GM23338 (cell line): ENCODE measurements at regions not wholly inside any gene's neighbourhood (a gene's known extent, or its start where the extent isn't known, plus 50 kb on each side); places are given as distances from the start of the nearest gene placed in this dataset.

ENCODE experiments used
- ATAC-seq: fragments of 200-7000 bp; cut with Tn5 transposase; 3 replicates; pipeline ENCODE4 v1.9.1; 2020
- DNase-seq: peaks from one replicate; pipeline ENCODE4 v3.0.0-alpha.2; 2015; ENCODE audit warnings: low spot score
- H2AFZ ChIP-seq: fragments of 200-600 bp; sonication (generic); 2 replicates; pipeline ENCODE4 v1.8.0; 2016; ENCODE audit warnings: antibody characterized with exemption, mild to moderate bottlenecking, moderate library complexity
- H3F3A ChIP-seq: fragments of 200-600 bp; sonication (generic); replicated peaks from 2 replicates; pipeline ENCODE4 v1.8.0; 2017; ENCODE audit warnings: antibody characterized with exemption, mixed run types, low read depth
- H3K27ac ChIP-seq: fragments of 200-600 bp; sonication (generic); 2 replicates; pipeline ENCODE4 v1.6.1; 2016; ENCODE audit warnings: low read depth
- H3K27me3 ChIP-seq: fragments of 200-600 bp; sonication (generic); 2 replicates; pipeline ENCODE4 v1.8.0; 2016; ENCODE audit warnings: mild to moderate bottlenecking, mixed run types, moderate library complexity; ENCODE audit not compliant: insufficient read depth
- H3K36me3 ChIP-seq: fragments of 200-600 bp; sonication (generic); 2 replicates; pipeline ENCODE4 v1.8.0; 2016; ENCODE audit warnings: mild to moderate bottlenecking; ENCODE audit not compliant: insufficient read depth
- H3K4me1 ChIP-seq: fragments of 200-600 bp; sonication (generic); 2 replicates; pipeline ENCODE4 v1.8.0; 2016; ENCODE audit warnings: mild to moderate bottlenecking, moderate library complexity; ENCODE audit not compliant: insufficient read depth
- H3K4me2 ChIP-seq: fragments of 200-600 bp; sonication (generic); 2 replicates; pipeline ENCODE4 v1.7.1; 2017; ENCODE audit warnings: mixed run types
- H3K4me3 ChIP-seq: fragments of 200-600 bp; sonication (generic); 2 replicates; pipeline ENCODE4 v1.6.1; 2016; ENCODE audit warnings: mixed run types
- H3K79me2 ChIP-seq: fragments of 200-600 bp; sonication (generic); replicated peaks from 2 replicates; pipeline ENCODE4 v1.8.0; 2017; ENCODE audit warnings: mild to moderate bottlenecking; ENCODE audit not compliant: insufficient read depth
- H3K9me2 ChIP-seq: fragments of 200-600 bp; sonication (generic); 2 replicates; pipeline ENCODE4 v1.8.0; 2017; ENCODE audit not compliant: insufficient read depth
- H4K20me1 ChIP-seq: fragments of 200-600 bp; sonication (generic); replicated peaks from 2 replicates; pipeline ENCODE4 v1.8.0; 2017; ENCODE audit warnings: mild to moderate bottlenecking; ENCODE audit not compliant: insufficient read depth
- H3K27ac Mint-ChIP-seq: 2 replicates; pipeline ENCODE4 v1.8.0; 2020; ENCODE audit warnings: inconsistent platforms, mild to moderate bottlenecking, moderate library complexity, mixed read lengths
- H3K27me3 Mint-ChIP-seq: 3 replicates; pipeline ENCODE4 v1.8.0; 2022; ENCODE audit warnings: low read depth, mild to moderate bottlenecking, moderate library complexity, mixed read lengths, inconsistent platforms; ENCODE audit not compliant: insufficient read depth, poor library complexity
- H3K36me3 Mint-ChIP-seq: 3 replicates; pipeline ENCODE4 v1.8.0; 2021; ENCODE audit warnings: low read depth, mild to moderate bottlenecking, inconsistent platforms, moderate library complexity, mixed read lengths
- H3K4me1 Mint-ChIP-seq: 3 replicates; pipeline ENCODE4 v1.8.0; 2020; ENCODE audit warnings: mild to moderate bottlenecking, inconsistent platforms, mixed read lengths
- H3K4me3 Mint-ChIP-seq: 3 replicates; pipeline ENCODE4 v1.8.0; 2021; ENCODE audit warnings: moderate library complexity, mild to moderate bottlenecking, inconsistent platforms, mixed read lengths
- H3K9me3 Mint-ChIP-seq: 3 replicates; pipeline ENCODE4 v1.8.0; 2020; ENCODE audit warnings: moderate library complexity, mild to moderate bottlenecking, inconsistent platforms, mixed read lengths
- CREB1 ChIP-seq: fragments of 250-450 bp; sonication (Bioruptor Pico); IDR thresholded peaks from 2 replicates; pipeline ENCODE4 v1.5.0; 2020; ENCODE audit warnings: low read depth, mild to moderate bottlenecking, moderate library complexity
- EZH2 ChIP-seq: fragments of 200-600 bp; sonication (generic); IDR thresholded peaks from one replicate; pipeline ENCODE4 v1.8.0; 2017; ENCODE audit warnings: antibody characterized with exemption, mild to moderate bottlenecking, low read depth; ENCODE audit not compliant: unreplicated experiment
- JUNB ChIP-seq: IDR thresholded peaks from one replicate; pipeline ENCODE4 v1.6.1; 2016; ENCODE audit warnings: antibody characterized with exemption; ENCODE audit not compliant: unreplicated experiment
- NANOG ChIP-seq: IDR thresholded peaks from 2 replicates; pipeline ENCODE4 v1.6.1; 2016; ENCODE audit warnings: antibody characterized with exemption, borderline replicate concordance
- POLR2AphosphoS5 ChIP-seq: IDR thresholded peaks from 2 replicates; pipeline ENCODE4 v1.6.1; 2016; ENCODE audit warnings: antibody characterized with exemption, low read depth
- STAT1 ChIP-seq: IDR thresholded peaks from one replicate; pipeline ENCODE4 v1.6.1; 2016; ENCODE audit warnings: antibody characterized with exemption; ENCODE audit not compliant: unreplicated experiment
- ZNF114 ChIP-seq: fragments of 250-450 bp; sonication (Bioruptor Pico); IDR thresholded peaks from 2 replicates; pipeline ENCODE4 v1.5.0; 2020; ENCODE audit warnings: mild to moderate bottlenecking, moderate library complexity
- ZNF331 ChIP-seq: fragments of 250-450 bp; sonication (Bioruptor Pico); IDR thresholded peaks from 2 replicates; pipeline ENCODE4 v1.5.0; 2020; ENCODE audit warnings: low read depth, mild to moderate bottlenecking, moderate library complexity
- TF ChIP-seq, protein P1 (sequence below), 2 experiments: fragments of 200-600 bp in 1 of 2; sonication (generic) in 1 of 2; conservative IDR thresholded peaks; 2 replicates each; pipeline versions ENCODE4 v1.5.1 to v1.6.1; 2016 to 2017; ENCODE audit warnings: antibody characterized with exemption in 2 of 2, low read depth in 2 of 2, mild to moderate bottlenecking in 2 of 2, moderate library complexity in 1 of 2
- TF ChIP-seq, protein P2 (sequence below): IDR thresholded peaks from 2 replicates; pipeline ENCODE4 v1.6.1; 2016; ENCODE audit warnings: antibody characterized with exemption
- TF ChIP-seq, protein P3 (sequence below): fragments of 250-450 bp; sonication (Bioruptor Pico); IDR thresholded peaks from 2 replicates; pipeline ENCODE4 v1.5.0; 2020; ENCODE audit warnings: mild to moderate bottlenecking, moderate library complexity

DNA sequence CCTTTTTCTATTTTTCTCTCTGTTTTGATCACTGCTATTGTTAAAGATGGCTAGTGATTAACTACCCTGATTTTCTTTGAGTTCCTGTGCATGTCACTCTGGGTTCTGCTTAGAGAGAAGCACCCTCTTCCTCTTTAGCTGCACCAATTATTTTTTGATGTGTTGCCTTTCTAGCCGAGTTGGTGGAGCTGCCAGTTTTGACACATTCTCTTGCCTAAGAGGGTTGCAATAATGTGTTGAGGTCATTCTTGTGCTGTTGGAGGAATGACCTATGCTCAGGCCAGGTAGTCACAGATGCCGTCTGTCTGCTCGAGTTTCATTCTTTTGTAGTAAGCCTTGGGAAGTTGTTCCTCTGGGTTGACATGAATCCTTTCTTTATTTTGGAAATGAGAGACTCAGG is 84.6 kb upstream of the DPH6 start:
- Histone ChIP-seq H3K27me3 (no peaks in the 10 kb centered on the region), H3K9me2 (no peaks in the 10 kb centered on the region), H3K36me3 (no peaks in the 10 kb centered on the region), H3K27ac (no peak overlapping the region), H3K4me3 (no peak overlapping the region), H3F3A (no peaks in the 10 kb centered on the region), H3K4me2 (no peak overlapping the region), H3K4me1 (peaks cover 23% of the 10 kb centered on the region), H4K20me1 (no peaks in the 10 kb centered on the region), H3K79me2 (no peaks in the 10 kb centered on the region), H2AFZ (peak overlapping the region; percentile 83)
- Mint-ChIP-seq H3K4me3 (no peak overlapping the region), H3K27me3 (peaks cover 4% of the 10 kb centered on the region), H3K27ac (peak overlapping the region; percentile 3; the same call in 1 of the 2 replicates), H3K4me1 (peaks cover 29% of the 10 kb centered on the region), H3K9me3 (no peaks in the 10 kb centered on the region; the same call in 2 of the 3 replicates), H3K36me3 (no peaks in the 10 kb centered on the region)
- ATAC-seq (peak; percentile 32), DNase-seq (no peak)
- no peak for TF ChIP-seq ZNF114 (CRISPR knock-in tag)
- TF ChIP-seq CREB1 (CRISPR knock-in tag) = no peak
- TF ChIP-seq POLR2AphosphoS5 = no peak
- TF ChIP-seq, protein P1, sequence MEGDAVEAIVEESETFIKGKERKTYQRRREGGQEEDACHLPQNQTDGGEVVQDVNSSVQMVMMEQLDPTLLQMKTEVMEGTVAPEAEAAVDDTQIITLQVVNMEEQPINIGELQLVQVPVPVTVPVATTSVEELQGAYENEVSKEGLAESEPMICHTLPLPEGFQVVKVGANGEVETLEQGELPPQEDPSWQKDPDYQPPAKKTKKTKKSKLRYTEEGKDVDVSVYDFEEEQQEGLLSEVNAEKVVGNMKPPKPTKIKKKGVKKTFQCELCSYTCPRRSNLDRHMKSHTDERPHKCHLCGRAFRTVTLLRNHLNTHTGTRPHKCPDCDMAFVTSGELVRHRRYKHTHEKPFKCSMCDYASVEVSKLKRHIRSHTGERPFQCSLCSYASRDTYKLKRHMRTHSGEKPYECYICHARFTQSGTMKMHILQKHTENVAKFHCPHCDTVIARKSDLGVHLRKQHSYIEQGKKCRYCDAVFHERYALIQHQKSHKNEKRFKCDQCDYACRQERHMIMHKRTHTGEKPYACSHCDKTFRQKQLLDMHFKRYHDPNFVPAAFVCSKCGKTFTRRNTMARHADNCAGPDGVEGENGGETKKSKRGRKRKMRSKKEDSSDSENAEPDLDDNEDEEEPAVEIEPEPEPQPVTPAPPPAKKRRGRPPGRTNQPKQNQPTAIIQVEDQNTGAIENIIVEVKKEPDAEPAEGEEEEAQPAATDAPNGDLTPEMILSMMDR (conservative IDR thresholded peaks at IDR 0.05; ENCODE audit: low read depth in 2 of 2) = no peak

DNA sequence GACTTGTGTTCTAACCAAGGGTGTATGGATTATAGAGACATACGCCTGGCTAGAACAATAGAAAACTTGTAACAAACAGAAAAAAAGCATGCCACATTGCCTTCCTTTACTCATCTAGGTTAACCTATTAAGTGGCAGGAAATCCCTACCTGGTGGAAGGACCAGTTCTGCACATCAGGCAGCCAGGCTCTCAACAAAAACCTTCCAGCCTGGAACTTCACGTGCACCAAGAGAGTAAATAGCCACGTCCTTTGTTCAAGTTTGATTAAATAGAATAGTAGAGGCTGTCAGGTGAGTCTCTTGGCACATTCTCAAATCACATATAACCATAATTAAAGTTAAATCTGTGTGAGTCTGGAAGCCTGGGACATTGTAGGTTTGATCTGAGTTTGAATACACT is 85.0 kb upstream of the DPH6 start:
- H3K4me3 Mint-ChIP-seq = no peak overlapping the region
- Histone ChIP-seq H3K4me3 (no peak overlapping the region), H3K36me3 (no peaks in the 10 kb centered on the region), H2AFZ (peak overlapping the region; percentile 83), H3K79me2 (no peaks in the 10 kb centered on the region), H3K9me2 (no peaks in the 10 kb centered on the region), H3K4me1 (peaks cover 21% of the 10 kb centered on the region), H3K27me3 (no peaks in the 10 kb centered on the region), H3F3A (no peaks in the 10 kb centered on the region), H3K27ac (no peak overlapping the region), H3K4me2 (no peak overlapping the region), H4K20me1 (no peaks in the 10 kb centered on the region)
- H3K4me1 Mint-ChIP-seq = peaks cover 26% of the 10 kb centered on the region
- peaks cover 4% of the 10 kb centered on the region for H3K27me3 Mint-ChIP-seq
- no peaks in the 10 kb centered on the region; the same call in 2 of the 3 replicates for H3K9me3 Mint-ChIP-seq
- H3K27ac Mint-ChIP-seq = 0 out of 2 replicates have a peak overlapping the region, but pooled peaks have one; percentile 3
- DNase-seq = peak; percentile 13
- no peaks in the 10 kb centered on the region for H3K36me3 Mint-ChIP-seq
- no peak for ATAC-seq
- TF ChIP-seq EZH2 (no peak), JUNB (no peak), ZNF331 (CRISPR knock-in tag) (no peak), STAT1 (no peak), ZNF114 (CRISPR knock-in tag) (no peak), NANOG (no peak), CREB1 (CRISPR knock-in tag) (no peak)
- TF ChIP-seq, protein P1 (conservative IDR thresholded peaks at IDR 0.05; ENCODE audit: low read depth in 2 of 2) = no peak
- TF ChIP-seq, protein P2, sequence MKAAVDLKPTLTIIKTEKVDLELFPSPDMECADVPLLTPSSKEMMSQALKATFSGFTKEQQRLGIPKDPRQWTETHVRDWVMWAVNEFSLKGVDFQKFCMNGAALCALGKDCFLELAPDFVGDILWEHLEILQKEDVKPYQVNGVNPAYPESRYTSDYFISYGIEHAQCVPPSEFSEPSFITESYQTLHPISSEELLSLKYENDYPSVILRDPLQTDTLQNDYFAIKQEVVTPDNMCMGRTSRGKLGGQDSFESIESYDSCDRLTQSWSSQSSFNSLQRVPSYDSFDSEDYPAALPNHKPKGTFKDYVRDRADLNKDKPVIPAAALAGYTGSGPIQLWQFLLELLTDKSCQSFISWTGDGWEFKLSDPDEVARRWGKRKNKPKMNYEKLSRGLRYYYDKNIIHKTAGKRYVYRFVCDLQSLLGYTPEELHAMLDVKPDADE = no peak
- TF ChIP-seq, protein P3, sequence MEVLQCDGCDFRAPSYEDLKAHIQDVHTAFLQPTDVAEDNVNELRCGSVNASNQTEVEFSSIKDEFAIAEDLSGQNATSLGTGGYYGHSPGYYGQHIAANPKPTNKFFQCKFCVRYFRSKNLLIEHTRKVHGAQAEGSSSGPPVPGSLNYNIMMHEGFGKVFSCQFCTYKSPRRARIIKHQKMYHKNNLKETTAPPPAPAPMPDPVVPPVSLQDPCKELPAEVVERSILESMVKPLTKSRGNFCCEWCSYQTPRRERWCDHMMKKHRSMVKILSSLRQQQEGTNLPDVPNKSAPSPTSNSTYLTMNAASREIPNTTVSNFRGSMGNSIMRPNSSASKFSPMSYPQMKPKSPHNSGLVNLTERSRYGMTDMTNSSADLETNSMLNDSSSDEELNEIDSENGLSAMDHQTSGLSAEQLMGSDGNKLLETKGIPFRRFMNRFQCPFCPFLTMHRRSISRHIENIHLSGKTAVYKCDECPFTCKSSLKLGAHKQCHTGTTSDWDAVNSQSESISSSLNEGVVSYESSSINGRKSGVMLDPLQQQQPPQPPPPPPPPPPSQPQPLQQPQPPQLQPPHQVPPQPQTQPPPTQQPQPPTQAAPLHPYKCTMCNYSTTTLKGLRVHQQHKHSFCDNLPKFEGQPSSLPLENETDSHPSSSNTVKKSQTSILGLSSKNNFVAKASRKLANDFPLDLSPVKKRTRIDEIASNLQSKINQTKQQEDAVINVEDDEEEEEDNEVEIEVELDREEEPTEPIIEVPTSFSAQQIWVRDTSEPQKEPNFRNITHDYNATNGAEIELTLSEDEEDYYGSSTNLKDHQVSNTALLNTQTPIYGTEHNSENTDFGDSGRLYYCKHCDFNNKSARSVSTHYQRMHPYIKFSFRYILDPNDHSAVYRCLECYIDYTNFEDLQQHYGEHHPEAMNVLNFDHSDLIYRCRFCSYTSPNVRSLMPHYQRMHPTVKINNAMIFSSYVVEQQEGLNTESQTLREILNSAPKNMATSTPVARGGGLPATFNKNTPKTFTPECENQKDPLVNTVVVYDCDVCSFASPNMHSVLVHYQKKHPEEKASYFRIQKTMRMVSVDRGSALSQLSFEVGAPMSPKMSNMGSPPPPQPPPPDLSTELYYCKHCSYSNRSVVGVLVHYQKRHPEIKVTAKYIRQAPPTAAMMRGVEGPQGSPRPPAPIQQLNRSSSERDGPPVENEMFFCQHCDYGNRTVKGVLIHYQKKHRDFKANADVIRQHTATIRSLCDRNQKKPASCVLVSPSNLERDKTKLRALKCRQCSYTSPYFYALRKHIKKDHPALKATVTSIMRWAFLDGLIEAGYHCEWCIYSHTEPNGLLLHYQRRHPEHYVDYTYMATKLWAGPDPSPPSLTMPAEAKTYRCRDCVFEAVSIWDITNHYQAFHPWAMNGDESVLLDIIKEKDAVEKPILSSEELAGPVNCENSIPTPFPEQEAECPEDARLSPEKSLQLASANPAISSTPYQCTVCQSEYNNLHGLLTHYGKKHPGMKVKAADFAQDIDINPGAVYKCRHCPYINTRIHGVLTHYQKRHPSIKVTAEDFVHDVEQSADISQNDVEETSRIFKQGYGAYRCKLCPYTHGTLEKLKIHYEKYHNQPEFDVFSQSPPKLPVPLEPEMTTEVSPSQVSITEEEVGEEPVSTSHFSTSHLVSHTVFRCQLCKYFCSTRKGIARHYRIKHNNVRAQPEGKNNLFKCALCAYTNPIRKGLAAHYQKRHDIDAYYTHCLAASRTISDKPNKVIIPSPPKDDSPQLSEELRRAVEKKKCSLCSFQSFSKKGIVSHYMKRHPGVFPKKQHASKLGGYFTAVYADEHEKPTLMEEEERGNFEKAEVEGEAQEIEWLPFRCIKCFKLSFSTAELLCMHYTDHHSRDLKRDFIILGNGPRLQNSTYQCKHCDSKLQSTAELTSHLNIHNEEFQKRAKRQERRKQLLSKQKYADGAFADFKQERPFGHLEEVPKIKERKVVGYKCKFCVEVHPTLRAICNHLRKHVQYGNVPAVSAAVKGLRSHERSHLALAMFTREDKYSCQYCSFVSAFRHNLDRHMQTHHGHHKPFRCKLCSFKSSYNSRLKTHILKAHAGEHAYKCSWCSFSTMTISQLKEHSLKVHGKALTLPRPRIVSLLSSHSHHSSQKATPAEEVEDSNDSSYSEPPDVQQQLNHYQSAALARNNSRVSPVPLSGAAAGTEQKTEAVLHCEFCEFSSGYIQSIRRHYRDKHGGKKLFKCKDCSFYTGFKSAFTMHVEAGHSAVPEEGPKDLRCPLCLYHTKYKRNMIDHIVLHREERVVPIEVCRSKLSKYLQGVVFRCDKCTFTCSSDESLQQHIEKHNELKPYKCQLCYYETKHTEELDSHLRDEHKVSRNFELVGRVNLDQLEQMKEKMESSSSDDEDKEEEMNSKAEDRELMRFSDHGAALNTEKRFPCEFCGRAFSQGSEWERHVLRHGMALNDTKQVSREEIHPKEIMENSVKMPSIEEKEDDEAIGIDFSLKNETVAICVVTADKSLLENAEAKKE (CRISPR knock-in tag) = no peak
